SU-DHL-6 (cell line): ENCODE measurements at regions not wholly inside any gene's neighbourhood (a gene's known extent, or its start where the extent isn't known, plus 50 kb on each side); places are given as distances from the start of the nearest gene placed in this dataset.
A peak's percentile ranks its signal among the peaks of the same experiment; 100 is the strongest.

Experiments
- H2AFZ ChIP-seq: fragments of 200-600 bp; sonication (generic); 2 replicates; pipeline ENCODE4 v1.6.1; 2014; ENCODE audit warnings: low read depth, mild to moderate bottlenecking, moderate library complexity, mixed read lengths, antibody characterized with exemption, low read length; ENCODE audit not compliant: severe bottlenecking
- H3F3A ChIP-seq: fragments of 200-600 bp; shearing (Covaris generic); 2 replicates; pipeline ENCODE4 v1.6.0; 2016; ENCODE audit warnings: antibody characterized with exemption, mild to moderate bottlenecking; ENCODE audit not compliant: insufficient read depth
- H3K27ac ChIP-seq: fragments of 200-600 bp; sonication (generic); 2 replicates; pipeline ENCODE4 v1.5.1; 2016; ENCODE audit warnings: low read depth, mild to moderate bottlenecking, low read length, moderate library complexity, mixed read lengths
- H3K27me3 ChIP-seq: fragments of 200-600 bp; sonication (generic), shearing (Covaris generic); 2 replicates; pipeline ENCODE4 v1.6.0; 2014; ENCODE audit warnings: mild to moderate bottlenecking, low read length
- H3K36me3 ChIP-seq: fragments of 200-600 bp; sonication (generic); 2 replicates; pipeline ENCODE4 v1.6.1; 2014; ENCODE audit warnings: mild to moderate bottlenecking, low read length, mixed read lengths
- H3K4me2 ChIP-seq: fragments of 300-600, 200-600 bp; shearing (Covaris generic), sonication (generic); 2 replicates; pipeline ENCODE4 v1.6.0; 2014; ENCODE audit warnings: low read length, low read depth, mild to moderate bottlenecking; ENCODE audit not compliant: poor library complexity, severe bottlenecking
- H3K4me3 ChIP-seq: fragments of 200-600 bp; sonication (generic); 2 replicates; pipeline ENCODE4 v1.5.1; 2014; ENCODE audit warnings: antibody characterized with exemption, low read length, mild to moderate bottlenecking, mixed read lengths; ENCODE audit not compliant: insufficient read depth, poor library complexity, severe bottlenecking
- H3K79me2 ChIP-seq: fragments of 200-600 bp; sonication (generic); 2 replicates; pipeline ENCODE4 v1.6.1; 2014; ENCODE audit warnings: mild to moderate bottlenecking, low read length, moderate library complexity; ENCODE audit not compliant: insufficient read depth
- H3K9ac ChIP-seq: fragments of 200-600 bp; sonication (generic); 2 replicates; pipeline ENCODE4 v1.7.0; 2014; ENCODE audit warnings: mild to moderate bottlenecking, low read length
- H3K9me2 ChIP-seq: fragments of 200-600 bp; sonication (generic); replicated peaks from 2 replicates; pipeline ENCODE4 v1.6.1; 2014; ENCODE audit warnings: low read length; ENCODE audit not compliant: insufficient read depth
- H3K9me3 ChIP-seq: fragments of 200-600 bp; sonication (generic); 2 replicates; pipeline ENCODE4 v1.6.1; 2014; ENCODE audit warnings: low read length, mixed read lengths; ENCODE audit not compliant: insufficient read depth
- H4K20me1 ChIP-seq: fragments of 200-600 bp; sonication (generic); 2 replicates; pipeline ENCODE4 v1.6.1; 2014; ENCODE audit warnings: low read depth, mild to moderate bottlenecking, antibody characterized with exemption, low read length, moderate library complexity, mixed read lengths
- CTCF ChIP-seq: fragments of 200-600 bp; sonication (generic); IDR thresholded peaks from one replicate; pipeline ENCODE4 v1.5.1; 2017; ENCODE audit warnings: antibody characterized with exemption, mild to moderate bottlenecking, low read length, moderate library complexity; ENCODE audit not compliant: insufficient read depth, poor library complexity, severe bottlenecking
- EZH2phosphoT487 ChIP-seq: fragments of 200-600 bp; sonication (generic), shearing (Covaris generic); conservative IDR thresholded peaks from 2 replicates; pipeline ENCODE4 v1.6.1; 2018; ENCODE audit warnings: mild to moderate bottlenecking, antibody characterized with exemption, low read length, moderate library complexity, mixed read lengths

GRCh38 chr18:29925566-29925965, 1117.0 kb downstream of the DSC3 start:
- H4K20me1 ChIP-seq: no peaks in the 10 kb centered on the region
- H2AFZ ChIP-seq: no peak overlapping the region
- no peak overlapping the region for H3K27ac ChIP-seq
- no peaks in the 10 kb centered on the region for H3K9me3 ChIP-seq
- H3K36me3 ChIP-seq: no peaks in the 10 kb centered on the region
- H3F3A ChIP-seq: no peaks in the 10 kb centered on the region
- H3K4me2 ChIP-seq: no peak overlapping the region
- H3K4me3 ChIP-seq: no peak overlapping the region
- H3K27me3 ChIP-seq: no peaks in the 10 kb centered on the region
- H3K9ac ChIP-seq: no peak overlapping the region
- H3K9me2 ChIP-seq: 0 out of 2 replicates have a peak, but pooled peaks cover 3% of the 10 kb centered on the region
- H3K79me2 ChIP-seq: no peaks in the 10 kb centered on the region
- TF ChIP-seq CTCF (no peak), EZH2phosphoT487 (no peak)

- no peak overlapping the region for H3K4me2 ChIP-seq
- no peaks in the 10 kb centered on the region for H3F3A ChIP-seq
- no peaks in the 10 kb centered on the region for H3K9me2 ChIP-seq
- H3K4me3 ChIP-seq: no peak overlapping the region
- no peaks in the 10 kb centered on the region for H3K36me3 ChIP-seq
- no peak for TF ChIP-seq EZH2phosphoT487
- no peak for TF ChIP-seq CTCF
- H4K20me1 ChIP-seq: no peaks in the 10 kb centered on the region
- H3K9me3 ChIP-seq: no peaks in the 10 kb centered on the region
- no peak overlapping the region for H3K27ac ChIP-seq
- no peaks in the 10 kb centered on the region for H3K27me3 ChIP-seq
- no peak overlapping the region for H2AFZ ChIP-seq
- H3K9ac ChIP-seq: no peak overlapping the region
- H3K79me2 ChIP-seq: no peaks in the 10 kb centered on the region
Measured at GRCh38 chr18:29912351-29912750, 1130.2 kb downstream of the DSC3 start.

GRCh38 chr18:29892960-29893558, 1149.5 kb downstream of the DSC3 start:
- Histone ChIP-seq H3K9me2 (no peaks in the 10 kb centered on the region), H3K79me2 (no peaks in the 10 kb centered on the region), H3K9me3 (no peaks in the 10 kb centered on the region), H4K20me1 (no peaks in the 10 kb centered on the region), H3K4me3 (no peak overlapping the region), H2AFZ (no peak overlapping the region), H3F3A (no peaks in the 10 kb centered on the region), H3K4me2 (no peak overlapping the region), H3K27me3 (no peaks in the 10 kb centered on the region), H3K9ac (no peak overlapping the region), H3K27ac (no peak overlapping the region), H3K36me3 (no peaks in the 10 kb centered on the region)
- TF ChIP-seq EZH2phosphoT487 (no peak), CTCF (peak; percentile 47)

GRCh38 chr18:29883114-29883513, 1159.4 kb downstream of the DSC3 start:
- Histone ChIP-seq H3K36me3 (no peaks in the 10 kb centered on the region), H4K20me1 (no peaks in the 10 kb centered on the region), H3F3A (no peaks in the 10 kb centered on the region), H2AFZ (no peak overlapping the region), H3K4me3 (no peak overlapping the region), H3K27me3 (no peaks in the 10 kb centered on the region), H3K9me2 (no peaks in the 10 kb centered on the region), H3K4me2 (no peak overlapping the region), H3K27ac (no peak overlapping the region), H3K9me3 (no peaks in the 10 kb centered on the region), H3K9ac (no peak overlapping the region), H3K79me2 (no peaks in the 10 kb centered on the region)
- TF ChIP-seq EZH2phosphoT487 (no peak), CTCF (no peak)
